HUES6 (cell line): ENCODE measurements at regions not wholly inside any gene's neighbourhood (a gene's known extent, or its start where the extent isn't known, plus 50 kb on each side); places are given as distances from the start of the nearest gene placed in this dataset.
"Not testable (repeated sequence)": the region's sequence is repeated elsewhere in the genome, so short reads cannot be mapped to it uniquely, and the experiment has no call there.

ENCODE experiments used
- H3K27ac ChIP-seq: 2 replicates; pipeline ENCODE4 v1.7.0; 2013; ENCODE audit warnings: low read depth, mild to moderate bottlenecking, low read length, inconsistent platforms
- H3K27me3 ChIP-seq: 2 replicates; pipeline ENCODE4 v1.6.1; 2013; ENCODE audit warnings: low read length; ENCODE audit not compliant: control insufficient read depth, insufficient read depth
- H3K36me3 ChIP-seq: 2 replicates; pipeline ENCODE4 v1.6.1; 2013; ENCODE audit warnings: low read length; ENCODE audit not compliant: control insufficient read depth, insufficient read depth
- H3K4me1 ChIP-seq: 2 replicates; pipeline ENCODE4 v1.6.1; 2013; ENCODE audit warnings: low read length; ENCODE audit not compliant: control insufficient read depth, insufficient read depth
- H3K4me3 ChIP-seq: 2 replicates; pipeline ENCODE4 v1.5.1; 2013; ENCODE audit warnings: low read depth, low read length
- H3K9ac ChIP-seq: one replicate; pipeline ENCODE4 v1.6.1; 2013; ENCODE audit warnings: mild to moderate bottlenecking, low read length
- H3K9me3 ChIP-seq: 2 replicates; pipeline ENCODE4 v1.6.1; 2013; ENCODE audit warnings: low read depth, low read length; ENCODE audit not compliant: control insufficient read depth, insufficient read depth

DNA sequence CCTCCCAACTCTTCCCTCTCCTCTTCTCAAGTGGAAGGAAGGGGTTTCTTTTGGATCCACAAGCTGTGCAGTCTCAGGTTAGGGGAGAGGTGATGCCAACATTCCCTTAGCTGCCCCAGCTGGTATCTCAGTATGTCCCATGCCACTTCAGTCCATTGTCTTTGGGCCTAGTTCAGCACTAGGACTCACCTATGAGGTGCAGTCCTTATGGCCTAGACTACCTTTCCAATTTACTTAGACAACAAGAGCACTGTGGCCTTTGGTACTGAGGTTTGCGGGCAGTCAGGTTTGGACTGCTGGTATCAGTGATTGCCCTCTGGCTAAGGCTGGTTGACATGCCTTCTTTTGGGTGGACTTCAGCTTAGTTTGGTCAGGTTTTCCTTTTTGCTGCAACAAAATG, 159.9 kb downstream of the POTEH start:
- not testable (repeated sequence) for H3K36me3 ChIP-seq, H3K27me3 ChIP-seq, H3K9me3 ChIP-seq, H3K4me1 ChIP-seq, H3K27ac ChIP-seq, H3K9ac ChIP-seq, H3K4me3 ChIP-seq

DNA sequence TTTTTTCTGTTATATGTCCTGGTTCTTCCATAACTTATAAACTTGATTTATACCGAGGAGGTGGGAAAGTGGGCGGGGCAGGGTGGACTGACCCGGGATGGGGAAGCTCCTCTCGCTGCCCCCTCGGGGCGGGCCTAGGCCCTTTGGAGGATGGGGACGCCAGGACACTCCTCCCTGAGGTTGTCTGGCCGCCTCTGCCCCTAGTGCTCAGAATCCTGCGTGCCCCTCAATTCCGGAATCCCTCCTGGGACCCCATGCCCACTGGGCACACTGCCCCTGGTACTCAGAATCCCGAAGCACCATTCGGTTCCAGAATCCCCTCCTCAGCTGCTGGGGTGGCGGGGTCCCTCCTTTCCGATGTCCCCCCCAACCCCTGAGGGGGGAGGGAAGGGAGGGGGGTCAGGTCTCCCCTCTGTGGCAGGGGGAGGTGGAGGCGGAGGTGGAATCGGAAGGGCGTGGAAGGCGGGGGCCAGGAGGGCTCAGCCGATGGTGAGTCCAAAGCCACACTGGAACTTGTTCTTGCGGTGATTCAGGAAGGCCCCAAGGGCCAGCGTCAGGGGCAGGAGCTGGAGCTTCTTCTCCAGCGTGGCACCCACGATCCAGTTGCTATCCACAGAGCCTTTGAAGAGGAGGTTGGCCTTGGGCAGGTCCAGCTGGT, 164.0 kb downstream of the POTEH start:
- not testable (repeated sequence) for H3K27me3 ChIP-seq, H3K4me3 ChIP-seq, H3K36me3 ChIP-seq, H3K9ac ChIP-seq, H3K4me1 ChIP-seq, H3K27ac ChIP-seq, H3K9me3 ChIP-seq

DNA sequence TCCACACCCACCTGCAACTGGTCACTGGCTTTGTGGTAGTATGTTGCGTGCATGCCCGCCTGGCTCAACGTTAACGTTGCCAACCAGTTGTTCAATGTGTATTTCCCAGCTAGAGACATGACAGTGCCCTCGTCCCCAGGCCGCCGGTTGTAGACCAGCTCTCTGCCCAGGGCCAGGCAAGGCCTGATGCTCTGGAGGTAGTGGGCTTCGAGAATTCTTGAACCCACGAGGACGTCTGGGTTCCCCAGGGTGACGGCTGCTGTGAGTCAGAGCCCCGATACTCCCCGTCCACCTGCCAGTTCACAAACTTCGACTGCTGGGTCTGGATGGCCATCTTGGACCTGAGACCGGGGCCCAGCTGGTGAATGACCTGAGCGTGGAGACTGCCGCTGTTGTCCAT, 164.6 kb downstream of the POTEH start:
- H3K36me3 ChIP-seq, H3K9ac ChIP-seq, H3K27me3 ChIP-seq, H3K27ac ChIP-seq, H3K4me1 ChIP-seq, H3K4me3 ChIP-seq, H3K9me3 ChIP-seq: not testable (repeated sequence)

DNA sequence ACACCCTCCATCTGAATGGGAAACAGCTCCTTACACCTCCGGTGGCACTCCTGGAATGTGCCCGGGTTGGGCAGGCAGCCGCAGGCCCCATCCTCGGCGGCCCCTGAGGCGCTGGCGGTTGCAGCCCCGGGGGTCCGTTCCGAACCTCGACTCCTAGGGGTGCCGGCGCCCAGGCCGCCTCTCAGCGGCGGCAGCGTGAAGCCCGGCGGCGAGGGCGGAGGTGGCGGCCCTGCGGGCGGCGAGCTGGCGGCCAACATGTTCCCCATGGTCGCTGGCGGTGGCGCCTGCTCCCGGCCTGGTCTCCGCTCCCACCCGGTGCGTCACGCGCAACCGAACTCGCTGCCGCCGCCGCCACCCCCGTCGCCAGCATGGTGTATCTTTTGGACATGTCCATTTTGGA, 165.2 kb downstream of the POTEH start:
- H3K4me3 ChIP-seq, H3K27me3 ChIP-seq, H3K9ac ChIP-seq, H3K36me3 ChIP-seq, H3K27ac ChIP-seq, H3K4me1 ChIP-seq, H3K9me3 ChIP-seq: not testable (repeated sequence)

DNA sequence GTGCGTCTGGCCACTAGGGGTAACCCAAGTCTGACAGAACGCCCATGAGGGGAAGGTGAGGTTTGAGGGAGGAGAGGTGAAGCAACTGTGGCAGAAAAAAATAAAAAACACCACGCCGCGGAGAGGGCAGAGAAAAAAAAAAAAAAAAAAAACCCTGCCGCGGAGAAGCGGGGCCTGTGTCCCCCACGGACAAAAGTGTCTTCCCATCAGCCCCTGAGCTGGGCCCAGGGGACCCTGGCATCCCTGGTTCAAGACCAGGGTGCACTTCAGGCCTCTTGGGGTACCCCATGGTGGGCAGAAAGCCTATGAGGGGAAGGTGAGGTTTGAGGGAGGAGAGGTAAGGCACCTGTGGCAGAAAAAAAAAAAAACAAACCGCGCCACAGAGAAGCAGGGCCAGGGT, 191.1 kb downstream of the POTEH start:
- not testable (repeated sequence) for H3K36me3 ChIP-seq, H3K9ac ChIP-seq, H3K27me3 ChIP-seq, H3K9me3 ChIP-seq, H3K27ac ChIP-seq, H3K4me3 ChIP-seq, H3K4me1 ChIP-seq

DNA sequence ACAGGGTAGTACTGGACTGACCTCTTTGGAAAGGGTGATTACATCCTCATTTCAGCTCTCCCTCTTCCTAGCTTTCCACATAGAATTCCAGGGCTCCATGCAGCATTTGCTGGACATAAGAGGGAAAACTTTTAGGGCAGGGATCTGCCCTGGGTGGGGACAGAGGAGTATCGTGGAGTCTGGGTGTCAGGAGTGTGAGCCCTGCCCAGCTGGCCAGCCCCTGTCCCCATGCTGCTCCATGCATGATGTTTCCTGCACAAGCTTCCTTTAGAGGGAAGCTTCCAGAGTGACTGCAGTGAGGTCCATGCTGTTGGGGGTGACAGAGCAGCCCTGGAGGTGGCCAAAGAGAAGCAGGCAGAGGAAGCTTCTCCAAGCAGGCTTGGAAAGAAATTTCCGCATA, 214.5 kb downstream of the POTEH start:
- H3K4me3 ChIP-seq, H3K36me3 ChIP-seq, H3K9ac ChIP-seq, H3K9me3 ChIP-seq, H3K4me1 ChIP-seq, H3K27ac ChIP-seq, H3K27me3 ChIP-seq: not testable (repeated sequence)

DNA sequence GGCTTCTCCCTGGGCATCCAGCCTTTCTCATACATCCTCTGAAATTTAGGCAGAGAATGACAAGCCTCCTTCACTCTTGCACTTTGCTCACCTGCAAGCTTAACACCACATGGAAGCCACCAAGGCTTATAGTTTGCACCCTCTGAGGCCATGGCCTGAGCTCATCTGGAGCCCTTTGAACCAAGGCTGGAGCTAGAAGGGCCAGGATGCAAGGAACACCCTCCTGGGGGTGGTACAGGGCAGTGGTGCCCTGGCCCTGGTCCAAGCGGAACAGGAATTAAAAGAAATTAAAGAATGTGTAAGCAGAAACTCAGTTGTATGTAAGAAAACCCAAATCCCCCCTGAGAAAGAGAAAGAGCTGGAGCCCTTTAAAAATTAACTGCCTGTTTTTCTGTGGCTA, 221.9 kb downstream of the POTEH start:
- not testable (repeated sequence) for H3K9me3 ChIP-seq, H3K4me1 ChIP-seq, H3K27me3 ChIP-seq, H3K36me3 ChIP-seq, H3K27ac ChIP-seq, H3K4me3 ChIP-seq, H3K9ac ChIP-seq

DNA sequence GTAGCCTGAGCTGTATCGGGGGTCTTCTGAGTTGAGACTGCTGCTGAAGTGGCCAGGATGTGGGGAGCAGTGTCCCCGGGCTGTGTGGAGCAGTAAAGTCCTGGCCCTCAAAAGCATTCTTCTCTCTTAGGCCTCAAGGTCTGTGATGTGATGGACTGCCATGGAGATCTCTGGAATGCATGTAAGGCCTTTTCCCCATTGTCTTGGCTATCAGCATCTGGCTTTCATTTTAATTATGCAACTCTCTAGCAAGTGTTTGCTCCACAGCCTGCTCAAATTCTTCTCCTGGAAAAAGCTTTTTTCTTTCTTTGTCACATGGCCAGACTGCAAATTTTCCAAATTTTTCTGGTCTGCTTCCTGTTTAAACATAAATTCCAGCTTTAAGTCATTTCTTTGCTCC, 229.3 kb downstream of the POTEH start:
- H3K4me3 ChIP-seq, H3K27ac ChIP-seq, H3K27me3 ChIP-seq, H3K9me3 ChIP-seq, H3K4me1 ChIP-seq, H3K36me3 ChIP-seq, H3K9ac ChIP-seq: not testable (repeated sequence)

DNA sequence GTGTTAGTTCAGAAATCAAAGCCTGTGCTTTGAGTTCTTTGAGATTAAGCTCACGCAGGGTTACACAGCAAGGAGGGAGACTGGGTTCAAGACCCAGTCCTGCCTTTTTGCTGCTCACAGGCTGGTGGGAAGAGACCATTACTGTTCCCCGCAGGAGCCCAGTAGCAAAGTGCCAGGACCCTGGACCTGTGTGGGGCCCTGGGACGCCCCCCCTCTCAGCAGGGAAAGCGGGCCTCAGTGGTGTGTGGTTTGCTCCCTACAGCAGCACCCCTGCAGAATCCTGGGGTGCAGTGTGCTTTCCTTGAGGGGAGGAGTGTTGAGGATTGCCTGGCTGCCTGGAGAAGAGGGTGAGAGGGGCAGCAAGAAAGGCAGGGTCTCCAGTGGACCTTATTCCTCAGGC, 231.1 kb downstream of the POTEH start:
- not testable (repeated sequence) for H3K4me1 ChIP-seq, H3K9me3 ChIP-seq, H3K27ac ChIP-seq, H3K9ac ChIP-seq, H3K36me3 ChIP-seq, H3K27me3 ChIP-seq, H3K4me3 ChIP-seq

DNA sequence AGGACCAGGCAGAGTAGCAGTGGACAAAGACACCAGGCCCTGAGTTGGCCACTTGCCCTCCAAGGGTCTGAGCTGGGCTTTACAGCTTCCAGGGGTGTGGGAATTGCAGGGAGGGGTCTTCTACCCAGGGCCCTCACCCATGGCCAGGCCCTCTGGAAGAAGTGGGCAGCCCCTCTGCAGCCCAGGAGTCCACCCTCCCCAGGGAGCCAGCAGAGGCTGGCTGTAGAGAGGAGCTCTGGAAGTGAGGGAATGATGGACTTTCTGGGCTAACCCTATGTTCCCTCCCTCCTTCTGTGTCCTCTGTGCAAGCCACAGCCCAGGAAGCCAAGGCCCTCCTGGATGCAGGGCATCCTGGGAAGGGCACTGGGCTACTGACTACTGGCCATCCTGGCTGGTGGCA, 232.3 kb downstream of the POTEH start:
- H3K4me1 ChIP-seq, H3K27me3 ChIP-seq, H3K36me3 ChIP-seq, H3K4me3 ChIP-seq, H3K27ac ChIP-seq, H3K9me3 ChIP-seq, H3K9ac ChIP-seq: not testable (repeated sequence)

DNA sequence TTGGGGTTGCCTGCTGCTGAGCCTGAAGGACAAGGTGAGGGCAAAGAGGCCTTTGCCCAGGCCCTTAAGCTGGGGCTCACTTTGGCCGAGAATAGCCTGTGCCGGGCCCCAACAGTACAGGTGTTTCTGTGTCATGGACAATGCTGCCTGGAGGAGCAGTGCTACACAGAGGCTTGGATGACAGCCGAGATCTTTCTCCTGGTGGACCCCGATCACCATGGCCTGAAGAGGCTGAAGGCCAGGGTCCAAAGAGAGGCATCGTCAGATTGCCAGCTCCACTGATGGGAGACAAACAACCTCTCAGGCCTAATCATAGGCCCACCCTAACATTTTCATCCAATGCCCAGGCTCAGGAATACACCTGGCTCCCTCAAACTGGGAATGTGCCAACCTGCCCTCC, 232.8 kb downstream of the POTEH start:
- not testable (repeated sequence) for H3K27me3 ChIP-seq, H3K36me3 ChIP-seq, H3K4me3 ChIP-seq, H3K4me1 ChIP-seq, H3K9ac ChIP-seq, H3K27ac ChIP-seq, H3K9me3 ChIP-seq

DNA sequence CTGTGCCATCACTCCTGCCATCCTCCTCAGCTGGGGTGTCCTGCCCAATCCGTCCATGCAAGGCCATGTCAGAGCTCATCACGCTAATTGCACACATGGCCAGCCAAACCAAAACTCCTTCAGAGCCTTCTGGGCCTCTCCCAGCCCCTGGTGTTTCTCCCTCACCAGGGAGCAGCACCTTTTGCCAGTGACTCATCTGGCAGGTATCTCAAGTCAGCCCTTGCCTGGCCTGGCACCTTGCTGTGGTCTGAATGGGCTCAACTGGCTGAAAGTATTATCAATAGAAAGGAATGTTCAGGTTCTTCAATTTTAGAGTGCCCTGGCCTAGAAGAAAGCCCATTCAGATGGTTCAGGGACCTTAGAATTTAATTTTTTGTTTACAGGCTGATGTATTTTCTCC, 235.0 kb downstream of the POTEH start:
- not testable (repeated sequence) for H3K4me1 ChIP-seq, H3K4me3 ChIP-seq, H3K9me3 ChIP-seq, H3K27ac ChIP-seq, H3K36me3 ChIP-seq, H3K27me3 ChIP-seq
- peak overlapping the region; percentile 31 for H3K9ac ChIP-seq
